ENCODE measurements at regions not wholly inside any gene's neighbourhood (a gene's known extent, or its start where the extent isn't known, plus 50 kb on each side); places are given as distances from the start of the nearest gene placed in this dataset.

GRCh38 chr13:37409756-37410155, 188.8 kb downstream of the POSTN start:
- DNase-seq: no peak

GRCh38 chr13:37407156-37407555, 191.4 kb downstream of the POSTN start:
- DNase-seq: no peak

- DNase-seq: no peak
These were observed 192.5 kb downstream of the POSTN start for GRCh38 chr13:37406031-37406430.

GRCh38 chr13:37403776-37404527, 194.6 kb downstream of the POSTN start:
- DNase-seq: no peak

- no peak for DNase-seq
These were observed 196.8 kb downstream of the POSTN start for GRCh38 chr13:37401721-37402120.

GRCh38 chr13:37397535-37397934, 201.0 kb downstream of the POSTN start:
- no peak for DNase-seq

- no peak for DNase-seq
These were observed 203.0 kb downstream of the POSTN start for GRCh38 chr13:37395544-37395943.

GRCh38 chr13:37392389-37392788, 206.2 kb downstream of the POSTN start:
- no peak for DNase-seq

- DNase-seq: no peak
These were observed 207.8 kb downstream of the POSTN start for GRCh38 chr13:37390735-37391134.

GRCh38 chr13:37385956-37386670, 212.5 kb downstream of the POSTN start:
- no peak for DNase-seq

GRCh38 chr13:37385248-37385647, 213.3 kb downstream of the POSTN start:
- no peak for DNase-seq

- no peak for DNase-seq
These were observed 214.7 kb downstream of the POSTN start for GRCh38 chr13:37383856-37384370.

GRCh38 chr13:37383046-37383445, 215.5 kb downstream of the POSTN start:
- no peak for DNase-seq

GRCh38 chr13:37382146-37382545, 216.4 kb downstream of the POSTN start:
- DNase-seq: no peak

- no peak for DNase-seq
These were observed 217.1 kb downstream of the POSTN start for GRCh38 chr13:37381502-37381901.

- DNase-seq: no peak
These were observed 218.7 kb downstream of the POSTN start for GRCh38 chr13:37379841-37380240.

- DNase-seq: no peak
These were observed 222.8 kb downstream of the POSTN start for GRCh38 chr13:37375724-37376123.

GRCh38 chr13:37375071-37375470, 223.5 kb downstream of the POSTN start:
- DNase-seq: no peak

GRCh38 chr13:37369616-37370015, 229.0 kb downstream of the POSTN start:
- DNase-seq: no peak

- DNase-seq: no peak
These were observed 230.1 kb downstream of the POSTN start for GRCh38 chr13:37368501-37368900.

GRCh38 chr13:37366044-37366770, 232.4 kb downstream of the POSTN start:
- no peak for DNase-seq

- DNase-seq: no peak
These were observed 233.1 kb downstream of the POSTN start for GRCh38 chr13:37365496-37365895.
